ENCODE measurements at regions not wholly inside any gene's neighbourhood (a gene's known extent, or its start where the extent isn't known, plus 50 kb on each side); places are given as distances from the start of the nearest gene placed in this dataset.

- DNase-seq (ENCODE audit: low read depth in 6 of 9, low spot score in 9 of 9): no peak
- Histone ChIP-seq H3K4me3 (ENCODE audit: low read length in 2 of 2) (no peak overlapping the region), H3K27ac (ENCODE audit: low read depth in 1 of 2, low read length in 1 of 2) (no peak overlapping the region), H3K27me3 (ENCODE audit: control insufficient read depth in 2 of 2, insufficient read depth in 1 of 2, low read length in 1 of 2) (no peaks in the 10 kb centered on the region), H3K4me1 (ENCODE audit: control insufficient read depth in 2 of 2, insufficient read depth in 2 of 2, low read length in 2 of 2) (no peaks in the 10 kb centered on the region), H3K36me3 (ENCODE audit: control insufficient read depth in 2 of 2, insufficient read depth in 2 of 2, low read length in 1 of 2) (no peaks in the 10 kb centered on the region), H3K9me3 (ENCODE audit: control insufficient read depth in 2 of 2, insufficient read depth in 1 of 2, low read length in 1 of 2) (no peaks in the 10 kb centered on the region)
- WGBS: 98% methylated on average over 1 of the region's 1 CpG
These were observed 143.5 kb upstream of the CWC22 start for GRCh38 chr2:180150606-180151005.

- Histone ChIP-seq H3K9me3 (ENCODE audit: control insufficient read depth in 2 of 2, insufficient read depth in 1 of 2, low read length in 1 of 2) (no peaks in the 10 kb centered on the region), H3K36me3 (ENCODE audit: control insufficient read depth in 2 of 2, insufficient read depth in 2 of 2, low read length in 1 of 2) (no peaks in the 10 kb centered on the region), H3K27ac (ENCODE audit: low read depth in 1 of 2, low read length in 1 of 2) (no peak overlapping the region), H3K27me3 (ENCODE audit: control insufficient read depth in 2 of 2, insufficient read depth in 1 of 2, low read length in 1 of 2) (no peaks in the 10 kb centered on the region), H3K4me1 (ENCODE audit: control insufficient read depth in 2 of 2, insufficient read depth in 2 of 2, low read length in 2 of 2) (no peaks in the 10 kb centered on the region), H3K4me3 (ENCODE audit: low read length in 2 of 2) (no peak overlapping the region)
- WGBS: 91% methylated on average over 2 of the region's 2 CpGs
- no peak for DNase-seq (ENCODE audit: low read depth in 6 of 9, low spot score in 9 of 9)
These were observed 139.4 kb upstream of the CWC22 start for GRCh38 chr2:180146541-180146940.

GRCh38 chr2:180146114-180146513 lies 139.0 kb upstream of the CWC22 start:
- Histone ChIP-seq H3K36me3 (ENCODE audit: control insufficient read depth in 2 of 2, insufficient read depth in 2 of 2, low read length in 1 of 2) (no peaks in the 10 kb centered on the region), H3K4me1 (ENCODE audit: control insufficient read depth in 2 of 2, insufficient read depth in 2 of 2, low read length in 2 of 2) (no peaks in the 10 kb centered on the region), H3K27me3 (ENCODE audit: control insufficient read depth in 2 of 2, insufficient read depth in 1 of 2, low read length in 1 of 2) (no peaks in the 10 kb centered on the region), H3K4me3 (ENCODE audit: low read length in 2 of 2) (no peak overlapping the region), H3K27ac (ENCODE audit: low read depth in 1 of 2, low read length in 1 of 2) (no peak overlapping the region), H3K9me3 (ENCODE audit: control insufficient read depth in 2 of 2, insufficient read depth in 1 of 2, low read length in 1 of 2) (no peaks in the 10 kb centered on the region)
- 97% methylated on average over 1 of the region's 1 CpG for WGBS
- no peak for DNase-seq (ENCODE audit: low read depth in 6 of 9, low spot score in 9 of 9)

GRCh38 chr2:180145163-180145562 lies 138.1 kb upstream of the CWC22 start:
- Histone ChIP-seq H3K9me3 (ENCODE audit: control insufficient read depth in 2 of 2, insufficient read depth in 1 of 2, low read length in 1 of 2) (no peaks in the 10 kb centered on the region), H3K4me1 (ENCODE audit: control insufficient read depth in 2 of 2, insufficient read depth in 2 of 2, low read length in 2 of 2) (no peaks in the 10 kb centered on the region), H3K36me3 (ENCODE audit: control insufficient read depth in 2 of 2, insufficient read depth in 2 of 2, low read length in 1 of 2) (no peaks in the 10 kb centered on the region), H3K4me3 (ENCODE audit: low read length in 2 of 2) (no peak overlapping the region), H3K27me3 (ENCODE audit: control insufficient read depth in 2 of 2, insufficient read depth in 1 of 2, low read length in 1 of 2) (no peaks in the 10 kb centered on the region), H3K27ac (ENCODE audit: low read depth in 1 of 2, low read length in 1 of 2) (no peak overlapping the region)
- WGBS: 90% methylated on average over 5 of the region's 5 CpGs
- no peak for DNase-seq (ENCODE audit: low read depth in 6 of 9, low spot score in 9 of 9)

GRCh38 chr2:180144338-180144813 lies 137.3 kb upstream of the CWC22 start:
- H3K36me3 ChIP-seq (ENCODE audit: control insufficient read depth in 2 of 2, insufficient read depth in 2 of 2, low read length in 1 of 2): no peaks in the 10 kb centered on the region

GRCh38 chr2:180143633-180144337 lies 136.7 kb upstream of the CWC22 start:
- no peaks in the 10 kb centered on the region for H3K27me3 ChIP-seq (ENCODE audit: control insufficient read depth in 2 of 2, insufficient read depth in 1 of 2, low read length in 1 of 2)
- no peak for DNase-seq (ENCODE audit: low read depth in 6 of 9, low spot score in 9 of 9)
- H3K4me1 ChIP-seq (ENCODE audit: control insufficient read depth in 2 of 2, insufficient read depth in 2 of 2, low read length in 2 of 2): no peaks in the 10 kb centered on the region
- H3K27ac ChIP-seq (ENCODE audit: low read depth in 1 of 2, low read length in 1 of 2): no peak overlapping the region
- H3K9me3 ChIP-seq (ENCODE audit: control insufficient read depth in 2 of 2, insufficient read depth in 1 of 2, low read length in 1 of 2): no peaks in the 10 kb centered on the region
- H3K36me3 ChIP-seq (ENCODE audit: control insufficient read depth in 2 of 2, insufficient read depth in 2 of 2, low read length in 1 of 2): no peaks in the 10 kb centered on the region
- no peak overlapping the region for H3K4me3 ChIP-seq (ENCODE audit: low read length in 2 of 2)
- 90% methylated on average over 5 of the region's 5 CpGs for WGBS

More at GRCh38 chr2:180144338-180144813, 137.3 kb upstream of the CWC22 start:
- H3K4me3 ChIP-seq (ENCODE audit: low read length in 2 of 2): no peak overlapping the region
- no peaks in the 10 kb centered on the region for H3K27me3 ChIP-seq (ENCODE audit: control insufficient read depth in 2 of 2, insufficient read depth in 1 of 2, low read length in 1 of 2)
- no peaks in the 10 kb centered on the region for H3K9me3 ChIP-seq (ENCODE audit: control insufficient read depth in 2 of 2, insufficient read depth in 1 of 2, low read length in 1 of 2)
- no peak for DNase-seq (ENCODE audit: low read depth in 6 of 9, low spot score in 9 of 9)
- H3K27ac ChIP-seq (ENCODE audit: low read depth in 1 of 2, low read length in 1 of 2): no peak overlapping the region
- H3K4me1 ChIP-seq (ENCODE audit: control insufficient read depth in 2 of 2, insufficient read depth in 2 of 2, low read length in 2 of 2): no peaks in the 10 kb centered on the region

- Histone ChIP-seq H3K4me1 (ENCODE audit: control insufficient read depth in 2 of 2, insufficient read depth in 2 of 2, low read length in 2 of 2) (no peaks in the 10 kb centered on the region), H3K4me3 (ENCODE audit: low read length in 2 of 2) (no peak overlapping the region), H3K36me3 (ENCODE audit: control insufficient read depth in 2 of 2, insufficient read depth in 2 of 2, low read length in 1 of 2) (no peaks in the 10 kb centered on the region), H3K9me3 (ENCODE audit: control insufficient read depth in 2 of 2, insufficient read depth in 1 of 2, low read length in 1 of 2) (no peaks in the 10 kb centered on the region), H3K27ac (ENCODE audit: low read depth in 1 of 2, low read length in 1 of 2) (no peak overlapping the region), H3K27me3 (ENCODE audit: control insufficient read depth in 2 of 2, insufficient read depth in 1 of 2, low read length in 1 of 2) (no peaks in the 10 kb centered on the region)
- WGBS: 89% methylated on average over 2 of the region's 2 CpGs
- DNase-seq (ENCODE audit: low read depth in 6 of 9, low spot score in 9 of 9): no peak
These were observed 134.5 kb upstream of the CWC22 start for GRCh38 chr2:180141600-180141999.

- Histone ChIP-seq H3K27ac (ENCODE audit: low read depth in 1 of 2, low read length in 1 of 2) (no peak overlapping the region), H3K27me3 (ENCODE audit: control insufficient read depth in 2 of 2, insufficient read depth in 1 of 2, low read length in 1 of 2) (no peaks in the 10 kb centered on the region), H3K4me1 (ENCODE audit: control insufficient read depth in 2 of 2, insufficient read depth in 2 of 2, low read length in 2 of 2) (no peaks in the 10 kb centered on the region), H3K36me3 (ENCODE audit: control insufficient read depth in 2 of 2, insufficient read depth in 2 of 2, low read length in 1 of 2) (no peaks in the 10 kb centered on the region), H3K4me3 (ENCODE audit: low read length in 2 of 2) (no peak overlapping the region), H3K9me3 (ENCODE audit: control insufficient read depth in 2 of 2, insufficient read depth in 1 of 2, low read length in 1 of 2) (no peaks in the 10 kb centered on the region)
- 87% methylated on average over 1 of the region's 1 CpG for WGBS
- DNase-seq (ENCODE audit: low read depth in 6 of 9, low spot score in 9 of 9): no peak
These were observed 126.6 kb upstream of the CWC22 start for GRCh38 chr2:180133736-180134135.

- no peak for DNase-seq (ENCODE audit: low read depth in 6 of 9, low spot score in 9 of 9)
- Histone ChIP-seq H3K36me3 (ENCODE audit: control insufficient read depth in 2 of 2, insufficient read depth in 2 of 2, low read length in 1 of 2) (no peaks in the 10 kb centered on the region), H3K27me3 (ENCODE audit: control insufficient read depth in 2 of 2, insufficient read depth in 1 of 2, low read length in 1 of 2) (peaks cover 0 to 2% of the 10 kb centered on the region in 2 donors), H3K4me3 (ENCODE audit: low read length in 2 of 2) (no peak overlapping the region), H3K9me3 (ENCODE audit: control insufficient read depth in 2 of 2, insufficient read depth in 1 of 2, low read length in 1 of 2) (no peaks in the 10 kb centered on the region), H3K27ac (ENCODE audit: low read depth in 1 of 2, low read length in 1 of 2) (no peak overlapping the region), H3K4me1 (ENCODE audit: control insufficient read depth in 2 of 2, insufficient read depth in 2 of 2, low read length in 2 of 2) (no peaks in the 10 kb centered on the region)
These were observed 123.3 kb upstream of the CWC22 start for GRCh38 chr2:180130403-180130802.
